SK-N-SH treated with all-trans-retinoic acid at 6 μM for 48 hours (cell line): ENCODE measurements at regions not wholly inside any gene's neighbourhood (a gene's known extent, or its start where the extent isn't known, plus 50 kb on each side); places are given as distances from the start of the nearest gene placed in this dataset.

Source experiments
- ATAC-seq: fragments of 200-7000 bp; cut with Tn5 transposase; 3 replicates; pipeline ENCODE4 v1.9.1; 2020; ENCODE audit warnings: mild to moderate bottlenecking, moderate library complexity
- ARNTL ChIP-seq: fragments of 450-650 bp; formaldehyde crosslinking; IDR thresholded peaks from 2 replicates; pipeline ENCODE4 v1.5.0; 2020; ENCODE audit warnings: low read depth, mild to moderate bottlenecking, moderate library complexity, borderline replicate concordance
- BACH2 ChIP-seq: fragments of 250-450 bp; sonication (Bioruptor Pico); IDR thresholded peaks from 2 replicates; pipeline ENCODE4 v1.9.0; 2021; ENCODE audit warnings: mild to moderate bottlenecking, borderline replicate concordance
- CREB5 ChIP-seq: fragments of 250-450 bp; sonication (Bioruptor Pico); IDR thresholded peaks from 2 replicates; pipeline ENCODE4 v1.5.1; 2020; ENCODE audit warnings: low read depth, mild to moderate bottlenecking, moderate library complexity
- CSRNP3 ChIP-seq: fragments of 250-450 bp; sonication (Bioruptor Pico); IDR thresholded peaks from 2 replicates; pipeline ENCODE4 v1.5.1; 2021; ENCODE audit warnings: mild to moderate bottlenecking, moderate library complexity
- ESRRG ChIP-seq: fragments of 250-450 bp; sonication (Bioruptor Pico); IDR thresholded peaks from 2 replicates; pipeline ENCODE4 v1.6.1; 2021; ENCODE audit warnings: mild to moderate bottlenecking
- GLIS3 ChIP-seq: fragments of 250-450 bp; sonication (Bioruptor Pico); IDR thresholded peaks from 2 replicates; pipeline ENCODE4 v1.5.0; 2020; ENCODE audit warnings: mild to moderate bottlenecking, moderate library complexity
- ISL1 ChIP-seq: fragments of 250-450 bp; sonication (Bioruptor Pico); IDR thresholded peaks from 2 replicates; pipeline ENCODE4 v2.1.2; 2022; ENCODE audit warnings: mild to moderate bottlenecking, moderate library complexity
- OSR1 ChIP-seq: fragments of 250-450 bp; sonication (Bioruptor Pico); IDR thresholded peaks from 2 replicates; pipeline ENCODE4 v1.8.0; 2022; ENCODE audit warnings: moderate library complexity, mild to moderate bottlenecking, inconsistent platforms
- PATZ1 ChIP-seq: fragments of 250-450 bp; sonication (Bioruptor Pico); IDR thresholded peaks from 2 replicates; pipeline ENCODE4 v1.8.0; 2020; ENCODE audit warnings: mild to moderate bottlenecking, moderate library complexity, borderline replicate concordance
- POU6F1 ChIP-seq: fragments of 250-450 bp; sonication (Bioruptor Pico); IDR thresholded peaks from 2 replicates; pipeline ENCODE4 v1.8.0; 2021; ENCODE audit warnings: low read depth, mild to moderate bottlenecking, moderate library complexity, borderline replicate concordance
- PPARA ChIP-seq: fragments of 250-450 bp; sonication (Bioruptor Pico); IDR thresholded peaks from 2 replicates; pipeline ENCODE4 v1.5.0; 2020; ENCODE audit warnings: mild to moderate bottlenecking, borderline replicate concordance
- RARB ChIP-seq: fragments of 250-450 bp; sonication (Bioruptor Pico); IDR thresholded peaks from 2 replicates; pipeline ENCODE4 v1.8.0; 2021; ENCODE audit warnings: mild to moderate bottlenecking, moderate library complexity
- SNAI2 ChIP-seq: fragments of 250-450 bp; sonication (Bioruptor Pico); IDR thresholded peaks from 2 replicates; pipeline ENCODE4 v1.5.0; 2020; ENCODE audit warnings: mild to moderate bottlenecking, moderate library complexity
- TOX ChIP-seq: fragments of 250-450 bp; sonication (Bioruptor Pico); IDR thresholded peaks from 2 replicates; pipeline ENCODE4 v1.8.0; 2021; ENCODE audit warnings: mild to moderate bottlenecking, moderate library complexity, borderline replicate concordance
- TSHZ2 ChIP-seq: fragments of 250-450 bp; sonication (Bioruptor Pico); IDR thresholded peaks from 2 replicates; pipeline ENCODE4 v1.5.0; 2020; ENCODE audit warnings: mild to moderate bottlenecking, moderate library complexity
- ZC3H10 ChIP-seq: fragments of 250-450 bp; sonication (Bioruptor Pico); IDR thresholded peaks from 2 replicates; pipeline ENCODE4 v1.5.1; 2021; ENCODE audit warnings: mild to moderate bottlenecking, moderate library complexity
- ZFP3 ChIP-seq: fragments of 250-450 bp; sonication (Bioruptor Pico); IDR thresholded peaks from 2 replicates; pipeline ENCODE4 v1.5.0; 2020; ENCODE audit warnings: mild to moderate bottlenecking, moderate library complexity
- ZNF565 ChIP-seq: fragments of 450-650 bp; formaldehyde crosslinking; conservative IDR thresholded peaks from 2 replicates; pipeline ENCODE4 v1.5.0; 2020; ENCODE audit warnings: low read depth, mild to moderate bottlenecking, moderate library complexity
- ZNF70 ChIP-seq: fragments of 450-650 bp; formaldehyde crosslinking; IDR thresholded peaks from 2 replicates; pipeline ENCODE4 v1.5.0; 2020; ENCODE audit warnings: mild to moderate bottlenecking, moderate library complexity
- ZNF8 ChIP-seq: fragments of 450-650 bp; formaldehyde crosslinking; IDR thresholded peaks from 2 replicates; pipeline ENCODE4 v1.5.0; 2020; ENCODE audit warnings: mild to moderate bottlenecking, moderate library complexity

- no peak for ATAC-seq
- no peak for TF ChIP-seq PATZ1 (CRISPR knock-in tag)
- TF ChIP-seq ZNF70 (CRISPR knock-in tag): no peak
- no peak for TF ChIP-seq ZNF565
- TF ChIP-seq OSR1 (CRISPR knock-in tag): no peak
- TF ChIP-seq SNAI2 (CRISPR knock-in tag): no peak
- no peak for TF ChIP-seq POU6F1 (CRISPR knock-in tag)
- TF ChIP-seq ZFP3 (CRISPR knock-in tag): no peak
- no peak for TF ChIP-seq ISL1 (CRISPR knock-in tag)
- no peak for TF ChIP-seq ZNF8 (CRISPR knock-in tag)
- no peak for TF ChIP-seq ESRRG (CRISPR knock-in tag)
- TF ChIP-seq CREB5 (CRISPR knock-in tag): no peak
- TF ChIP-seq GLIS3 (CRISPR knock-in tag): no peak
Measured at GRCh38 chr4:36716874-36717273, 435.5 kb downstream of the DTHD1 start.

- ATAC-seq: no peak
- no peak for TF ChIP-seq RARB (CRISPR knock-in tag)
- no peak for TF ChIP-seq PPARA (CRISPR knock-in tag)
- TF ChIP-seq ZNF70 (CRISPR knock-in tag): no peak
Measured at GRCh38 chr4:36719425-36719824, 438.0 kb downstream of the DTHD1 start.

GRCh38 chr4:36722986-36723385, 441.6 kb downstream of the DTHD1 start:
- TF ChIP-seq POU6F1 (CRISPR knock-in tag) (no peak), SNAI2 (CRISPR knock-in tag) (no peak), ZNF8 (CRISPR knock-in tag) (no peak), BACH2 (CRISPR knock-in tag) (no peak), ZC3H10 (no peak), TSHZ2 (CRISPR knock-in tag) (no peak), ZNF565 (no peak), OSR1 (CRISPR knock-in tag) (no peak), ZNF70 (CRISPR knock-in tag) (no peak), ZFP3 (CRISPR knock-in tag) (no peak), RARB (CRISPR knock-in tag) (no peak), ISL1 (CRISPR knock-in tag) (no peak), TOX (CRISPR knock-in tag) (no peak), PPARA (CRISPR knock-in tag) (no peak), ARNTL (CRISPR knock-in tag) (no peak), CSRNP3 (CRISPR knock-in tag) (no peak), PATZ1 (CRISPR knock-in tag) (no peak)
- ATAC-seq: no peak
